ENCODE measurements at regions not wholly inside any gene's neighbourhood (a gene's known extent, or its start where the extent isn't known, plus 50 kb on each side); places are given as distances from the start of the nearest gene placed in this dataset.

GRCh38 chr9:80378669-80379293 is 807.0 kb downstream of the TLE4 start:
- TF ChIP-seq CTCF (IDR thresholded peaks at IDR 0.05): no peak
- ATAC-seq (ENCODE audit: low FRiP score) (no peak), DNase-seq (ENCODE audit: low spot score) (no peak)

- ATAC-seq (ENCODE audit: low FRiP score): no peak
- DNase-seq (ENCODE audit: low spot score): no peak
Observed at GRCh38 chr9:80376180-80376579, 804.4 kb downstream of the TLE4 start.

GRCh38 chr9:80375477-80375876 is 803.7 kb downstream of the TLE4 start:
- ATAC-seq (ENCODE audit: low FRiP score) (no peak), DNase-seq (ENCODE audit: low spot score) (no peak)
- no peak for TF ChIP-seq CTCF (IDR thresholded peaks at IDR 0.05)

More at GRCh38 chr9:80376180-80376579, 804.4 kb downstream of the TLE4 start:
- no peak for TF ChIP-seq CTCF (IDR thresholded peaks at IDR 0.05)

GRCh38 chr9:80369641-80370040 is 797.9 kb downstream of the TLE4 start:
- ATAC-seq (ENCODE audit: low FRiP score) (no peak), DNase-seq (ENCODE audit: low spot score) (no peak)
- TF ChIP-seq CTCF (IDR thresholded peaks at IDR 0.05): no peak

GRCh38 chr9:80366626-80367025 is 794.9 kb downstream of the TLE4 start:
- ATAC-seq (ENCODE audit: low FRiP score) (no peak), DNase-seq (ENCODE audit: low spot score) (no peak)
- no peak for TF ChIP-seq CTCF (IDR thresholded peaks at IDR 0.05)

GRCh38 chr9:80359941-80360881 is 788.4 kb downstream of the TLE4 start:
- DNase-seq (ENCODE audit: low spot score) (no peak), ATAC-seq (ENCODE audit: low FRiP score) (no peak)
- TF ChIP-seq CTCF (IDR thresholded peaks at IDR 0.05): no peak
